HG03520 (cell line): ENCODE measurements at regions not wholly inside any gene's neighbourhood (a gene's known extent, or its start where the extent isn't known, plus 50 kb on each side); places are given as distances from the start of the nearest gene placed in this dataset.
A peak's percentile ranks its signal among the peaks of the same experiment; 100 is the strongest.

Experiments
- ATAC-seq: cut with Tn5 transposase; IDR thresholded peaks from one replicate; pipeline ENCODE4 v1.9.1; 2021; ENCODE audit warnings: mild to moderate bottlenecking, moderate library complexity; ENCODE audit not compliant: unreplicated experiment

DNA sequence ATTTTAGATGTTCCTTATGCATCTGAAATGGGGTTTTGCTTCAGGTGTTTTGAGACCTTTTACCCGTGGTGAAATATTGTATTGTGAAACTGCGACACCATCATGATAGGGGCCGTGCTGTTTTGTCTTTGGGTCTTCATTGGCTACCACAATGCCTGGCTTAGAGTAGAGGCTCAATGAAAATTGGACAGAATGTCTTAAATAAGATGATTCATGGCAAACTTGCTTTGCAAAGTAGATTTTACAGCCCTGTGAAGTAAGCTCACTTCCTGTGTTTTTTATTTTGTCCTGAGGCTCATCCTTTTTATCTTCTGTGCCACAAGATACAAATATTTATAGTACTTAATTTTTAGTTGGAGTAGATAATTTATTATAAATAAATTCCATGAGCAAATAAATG lies 111.3 kb upstream of the FRMD6 start:
- ATAC-seq, result no peak

DNA sequence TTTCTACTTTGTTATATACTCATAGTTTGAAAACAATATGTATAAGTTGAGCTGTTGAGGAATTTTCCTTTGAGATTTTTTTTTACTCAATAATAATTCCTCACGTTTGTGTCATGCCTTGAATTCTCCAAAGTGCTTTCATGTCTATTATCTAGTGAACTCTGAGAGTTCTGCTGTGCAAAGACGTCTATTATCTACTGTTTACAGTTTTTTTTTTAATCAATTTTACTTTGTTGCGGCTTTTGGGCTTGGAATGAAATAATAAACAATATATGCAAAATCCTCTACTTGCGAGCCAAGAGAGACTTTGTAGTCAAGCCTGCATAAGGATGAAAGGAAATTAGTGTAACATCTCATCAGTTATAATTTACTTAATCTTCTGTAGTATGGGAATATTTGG lies 107.2 kb upstream of the FRMD6 start:
- no peak for ATAC-seq

DNA sequence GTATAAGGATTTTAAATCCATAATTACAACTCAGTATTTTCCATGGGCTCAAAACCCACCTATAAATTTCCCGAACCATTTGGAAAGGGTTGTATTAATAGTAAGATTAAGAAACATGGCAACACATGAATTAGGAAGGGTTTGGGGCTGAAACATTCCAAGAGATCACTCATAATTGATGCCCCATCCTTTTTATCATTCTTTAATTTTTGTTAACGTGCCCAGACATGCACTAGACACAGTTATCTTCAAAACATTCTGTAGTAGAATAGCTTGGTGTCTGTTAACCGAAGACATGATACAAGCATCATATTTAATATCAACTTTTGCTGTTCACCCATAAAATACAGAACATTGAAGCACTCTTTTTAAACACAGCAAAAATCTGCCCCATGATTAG lies 106.8 kb upstream of the FRMD6 start:
- no peak for ATAC-seq

DNA sequence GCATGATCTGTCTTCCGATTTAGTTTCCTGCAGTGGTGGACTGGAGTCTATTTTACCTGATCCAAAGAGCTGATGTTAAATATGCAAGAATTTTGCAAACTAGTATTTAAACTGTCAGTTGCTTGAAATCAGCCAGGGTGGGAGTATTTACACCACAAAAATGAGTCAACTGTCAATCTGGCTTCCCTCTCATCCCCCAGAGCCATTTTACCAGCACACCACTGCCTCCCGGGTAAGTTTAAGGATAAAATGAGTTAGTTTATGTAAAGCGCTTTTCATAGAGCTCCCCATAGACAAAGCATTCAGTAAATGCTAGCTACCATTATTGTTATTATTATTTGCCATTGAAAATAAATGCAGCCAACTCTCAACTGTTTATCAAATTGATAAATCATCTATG lies 106.3 kb upstream of the FRMD6 start:
- no peak for ATAC-seq

DNA sequence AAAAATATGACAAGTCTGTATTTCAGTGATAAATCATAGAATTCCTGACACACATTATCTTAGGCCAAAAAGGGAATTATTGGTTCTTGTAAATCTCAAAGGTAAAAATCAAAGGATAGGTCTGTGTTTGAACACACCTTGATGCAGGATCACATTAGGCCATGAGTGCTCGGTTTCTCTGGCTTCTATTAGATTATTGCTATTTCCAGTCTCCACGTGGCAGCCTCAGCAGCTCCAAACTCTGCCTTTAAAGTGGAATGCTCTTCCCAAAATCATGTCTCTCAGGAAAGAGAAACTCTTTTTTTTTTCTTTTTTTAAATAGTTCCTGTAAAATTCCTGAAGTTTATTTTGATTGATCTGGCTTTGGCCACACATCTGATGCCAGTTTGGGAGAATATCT lies 105.6 kb upstream of the FRMD6 start:
- ATAC-seq, result no peak

DNA sequence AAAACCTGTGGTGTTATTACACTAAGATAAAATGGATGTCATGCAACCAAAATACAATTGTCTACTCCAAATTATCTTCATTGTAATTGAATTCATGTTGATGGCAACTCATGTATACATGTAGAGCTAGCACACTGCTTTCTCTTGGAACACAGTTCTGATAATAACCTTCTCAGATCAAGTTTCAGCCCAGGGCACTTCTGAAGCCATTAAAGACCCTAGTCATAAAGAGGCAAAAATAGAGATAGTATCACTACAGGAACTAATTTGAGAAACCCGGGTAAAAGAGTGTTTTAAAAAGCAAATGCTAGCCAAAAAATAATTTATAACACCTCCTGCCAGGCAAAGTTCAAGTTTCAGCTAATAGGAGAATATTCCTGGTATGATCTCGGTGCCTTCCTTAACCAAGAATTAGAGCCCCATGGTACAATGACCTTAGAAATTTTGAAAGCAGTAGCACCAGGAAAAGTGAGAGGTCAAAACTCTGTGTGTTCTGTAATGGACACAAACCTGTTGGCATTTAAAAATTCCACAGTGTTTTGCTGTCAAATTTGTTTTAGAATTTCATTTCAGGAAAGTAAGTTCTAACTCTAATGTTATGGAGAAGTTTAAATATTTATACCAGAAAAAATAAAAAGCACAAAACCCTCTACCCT lies 105.0 kb upstream of the FRMD6 start:
- ATAC-seq, result no peak

DNA sequence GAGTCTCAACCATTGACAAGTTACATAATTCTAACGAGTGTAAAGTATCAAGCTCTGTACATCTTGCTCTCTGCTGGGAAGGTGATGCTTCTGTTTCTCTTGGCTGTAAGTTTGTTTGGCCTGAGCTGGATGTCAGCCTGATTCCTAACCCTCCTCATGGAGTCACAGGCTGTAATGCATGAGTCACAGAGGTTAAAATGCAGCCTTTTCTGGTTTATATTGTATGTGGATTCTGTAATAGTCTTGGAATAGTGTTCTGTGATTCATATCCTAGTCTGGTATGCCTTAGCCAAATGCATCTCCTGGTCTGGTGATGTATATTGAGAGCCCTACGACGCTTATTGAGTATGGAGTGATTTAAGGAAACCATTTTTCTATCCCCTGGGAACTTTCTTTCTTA lies 104.5 kb upstream of the FRMD6 start:
- no peak for ATAC-seq

DNA sequence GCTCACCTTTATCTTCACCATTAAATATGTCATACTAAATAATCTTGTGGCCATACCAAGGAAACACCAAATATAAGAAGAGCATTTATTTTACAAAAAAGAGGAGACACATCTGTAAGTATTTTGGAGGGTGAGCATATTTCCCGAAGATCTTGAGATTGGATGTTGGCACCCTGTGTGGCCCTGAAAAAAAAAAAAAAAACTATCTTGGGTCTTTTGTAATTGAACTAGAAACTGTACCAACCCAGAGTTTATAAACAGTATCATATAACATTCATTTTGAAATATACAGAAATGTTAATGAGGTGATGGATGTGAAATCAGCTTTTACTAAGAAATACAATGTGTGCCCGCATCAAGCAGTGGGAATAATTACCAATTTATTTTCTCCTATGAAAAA lies 104.0 kb upstream of the FRMD6 start:
- ATAC-seq, result no peak

DNA sequence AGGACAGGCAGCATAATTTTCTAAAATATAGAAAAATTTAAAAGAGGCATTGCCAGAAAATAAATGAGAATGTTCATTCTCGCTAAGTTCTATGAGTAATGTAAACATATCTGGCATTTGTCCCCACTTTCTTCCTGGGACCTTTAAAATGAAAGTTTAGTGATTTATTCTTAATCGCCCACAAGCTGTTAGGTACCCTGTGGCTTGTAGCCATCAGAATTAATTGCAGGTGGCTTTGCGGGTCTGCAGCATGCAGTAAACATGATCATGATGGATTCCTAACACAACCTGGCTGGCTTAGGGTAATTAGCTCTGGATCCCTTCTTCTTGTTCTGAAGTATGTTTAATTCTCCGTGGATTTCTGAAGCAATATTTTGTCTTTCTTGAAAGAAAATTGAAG lies 103.5 kb upstream of the FRMD6 start:
- ATAC-seq, result no peak

DNA sequence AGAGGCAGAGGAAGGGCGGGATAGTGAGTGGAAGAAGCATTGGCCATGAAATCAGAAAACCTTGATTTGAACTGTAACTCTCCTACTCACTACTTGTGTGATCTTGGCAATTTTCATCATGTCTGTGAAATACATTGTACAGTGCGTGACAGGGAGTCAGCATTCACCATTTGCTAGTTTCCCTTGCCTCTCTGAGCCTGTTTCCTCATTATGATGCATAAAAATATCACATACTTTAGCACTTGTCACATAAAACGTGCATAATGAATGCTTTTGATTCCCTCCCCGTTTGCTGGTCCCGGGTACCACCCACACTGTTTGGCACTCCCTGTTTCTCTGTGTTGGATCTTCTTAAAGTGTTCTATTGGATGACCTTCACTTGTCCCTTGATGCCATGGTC lies 101.1 kb upstream of the FRMD6 start:
- ATAC-seq, result no peak

DNA sequence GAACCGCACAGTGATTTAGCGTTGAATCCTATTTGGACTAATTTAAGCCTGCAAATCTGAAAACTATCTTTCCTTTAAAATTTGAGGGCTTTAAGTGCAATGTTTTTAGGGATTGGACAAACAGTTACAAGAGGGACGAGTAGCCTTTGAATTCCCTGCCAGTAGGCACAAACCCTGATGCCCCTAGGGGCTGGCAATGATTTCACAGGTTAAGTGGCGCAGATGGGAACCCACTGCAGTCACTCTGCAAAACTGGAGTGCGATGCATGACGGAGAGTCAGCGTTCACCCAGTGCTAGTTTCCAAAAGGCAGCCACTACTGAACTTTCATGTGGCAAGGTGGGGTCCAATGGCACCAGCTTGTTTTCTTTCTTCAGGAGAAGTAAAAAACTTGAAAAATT lies 99.4 kb upstream of the FRMD6 start:
- ATAC-seq, result no peak

DNA sequence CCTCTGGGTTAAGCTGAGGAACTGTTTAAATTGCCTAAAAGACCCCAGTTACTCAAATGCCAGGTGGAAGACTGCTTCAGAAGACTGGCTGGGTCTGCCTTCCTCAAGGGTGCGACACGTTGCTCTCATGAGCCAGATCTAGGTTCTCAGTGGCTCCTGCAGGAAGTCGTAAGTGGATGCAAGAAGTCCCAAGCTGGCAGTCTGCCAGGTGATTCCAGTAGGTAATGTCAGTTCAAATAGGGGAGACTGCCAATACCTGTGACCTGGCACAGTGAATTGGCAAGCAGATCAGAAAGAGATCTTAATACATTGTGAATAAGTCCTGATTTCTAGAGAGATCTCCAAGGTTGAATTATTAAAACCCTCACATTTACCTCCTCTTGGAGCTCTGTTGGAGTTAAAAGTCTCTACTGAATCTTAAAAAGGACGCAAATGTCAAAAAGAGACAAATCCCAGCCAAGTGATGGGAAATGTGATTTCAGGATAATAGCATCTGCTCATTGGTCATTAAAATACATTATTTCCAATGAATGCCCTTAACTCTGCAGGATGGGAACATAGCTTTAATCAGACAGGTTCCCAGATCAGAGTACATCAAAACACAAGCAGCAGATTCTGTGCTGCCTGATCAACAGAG lies 98.8 kb upstream of the FRMD6 start:
- no peak for ATAC-seq

DNA sequence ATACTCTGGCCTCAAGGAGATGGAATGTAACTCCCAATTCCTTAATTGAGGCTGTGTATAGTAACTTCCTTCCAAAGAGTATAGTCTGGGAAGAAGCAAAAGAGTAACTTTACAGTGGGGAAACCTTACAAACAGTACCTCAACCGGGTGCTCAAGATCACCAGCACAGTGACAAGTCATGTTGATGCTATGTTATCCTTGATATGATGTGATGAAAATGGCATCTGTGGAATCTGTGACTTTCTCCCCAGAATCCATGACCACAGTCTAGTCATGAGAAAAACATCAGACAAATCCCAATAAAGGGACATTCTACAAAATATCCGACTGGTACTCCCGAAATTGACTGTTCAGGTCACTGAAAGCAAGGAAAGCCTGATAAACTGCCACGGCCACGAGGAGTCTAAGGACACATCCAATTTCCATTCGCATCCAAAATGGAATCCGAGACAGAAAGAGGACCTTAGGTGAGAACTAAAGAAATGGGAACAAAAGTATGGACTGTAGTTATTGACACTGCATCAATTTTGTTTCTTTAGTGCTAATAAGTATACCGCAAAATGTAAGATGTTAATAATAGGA lies 97.3 kb upstream of the FRMD6 start:
- no peak for ATAC-seq

DNA sequence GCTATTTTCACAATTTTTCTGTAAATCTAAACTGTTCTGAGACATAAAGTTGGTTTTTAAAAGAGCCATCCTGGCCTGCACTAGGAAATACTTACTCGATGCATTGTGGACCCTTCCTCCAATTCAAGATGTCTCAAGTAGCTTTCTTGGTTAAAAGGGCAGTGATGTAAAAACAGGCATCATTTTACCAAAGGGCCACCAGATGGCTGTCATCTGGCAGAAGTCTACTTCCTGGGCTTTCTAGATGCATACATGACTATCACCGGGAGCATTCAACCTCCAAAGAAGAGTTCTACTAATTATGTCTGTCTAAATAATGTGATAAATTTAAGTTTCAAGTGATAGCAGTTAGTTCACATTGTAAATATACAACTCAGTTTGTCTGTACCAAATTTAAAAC lies 96.8 kb upstream of the FRMD6 start:
- ATAC-seq, result no peak

DNA sequence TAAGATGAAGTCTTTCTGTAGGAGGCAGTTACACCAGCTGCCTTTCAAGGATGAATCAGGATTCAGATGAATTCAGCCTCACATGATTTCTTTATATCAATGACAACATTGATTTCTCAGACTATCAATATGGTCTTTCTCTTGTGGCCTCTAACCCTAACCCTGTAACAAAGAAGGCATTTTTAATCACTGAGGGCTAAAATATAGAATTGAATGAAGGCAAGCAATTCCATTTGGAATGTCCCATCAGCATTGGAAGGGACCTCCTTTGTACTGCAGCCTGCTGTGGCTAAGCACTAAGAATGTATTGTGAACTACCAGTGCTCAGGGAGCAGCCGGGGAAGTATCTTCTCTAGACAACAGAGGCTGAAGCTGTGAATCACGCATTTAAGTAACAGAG lies 90.6 kb upstream of the FRMD6 start:
- ATAC-seq, result no peak

DNA sequence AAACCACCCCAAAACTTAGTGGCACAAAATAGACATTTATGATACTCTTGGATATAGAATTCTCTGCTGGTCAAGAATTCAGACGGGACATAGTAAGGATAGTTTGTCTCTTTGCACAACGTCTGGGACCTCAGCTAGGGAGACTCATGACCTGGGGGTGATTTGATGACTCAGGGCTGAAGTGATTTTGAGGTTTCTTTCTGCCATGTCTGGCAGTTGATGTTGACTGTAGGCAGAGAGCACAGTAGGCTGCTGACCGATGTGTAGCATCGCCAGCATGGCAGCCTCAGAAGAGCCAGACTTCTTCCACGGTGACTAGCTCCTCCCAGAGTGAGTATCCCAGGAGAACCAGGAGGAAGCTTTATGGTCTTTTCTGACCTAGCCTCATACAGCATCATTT lies 88.9 kb upstream of the FRMD6 start:
- ATAC-seq, result no peak

DNA sequence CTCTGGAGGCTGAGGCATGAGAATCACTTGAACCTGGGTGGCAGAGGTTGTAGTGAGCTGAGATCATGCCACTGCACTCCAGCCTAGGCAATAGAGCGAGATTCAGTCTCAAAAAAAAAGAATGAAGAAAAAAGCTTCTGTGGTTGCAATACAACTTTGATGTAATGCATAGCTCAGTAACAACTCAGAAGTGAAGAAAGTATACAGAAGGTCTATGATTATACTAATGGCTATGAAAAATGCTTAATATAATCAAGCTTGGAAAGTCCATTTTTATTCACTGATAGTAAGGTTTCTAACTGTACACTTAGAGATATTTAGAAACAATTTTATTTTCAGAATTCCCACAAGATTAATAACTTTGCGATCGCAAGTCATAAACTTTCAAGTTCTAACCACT lies 88.2 kb upstream of the FRMD6 start:
- ATAC-seq, result no peak

DNA sequence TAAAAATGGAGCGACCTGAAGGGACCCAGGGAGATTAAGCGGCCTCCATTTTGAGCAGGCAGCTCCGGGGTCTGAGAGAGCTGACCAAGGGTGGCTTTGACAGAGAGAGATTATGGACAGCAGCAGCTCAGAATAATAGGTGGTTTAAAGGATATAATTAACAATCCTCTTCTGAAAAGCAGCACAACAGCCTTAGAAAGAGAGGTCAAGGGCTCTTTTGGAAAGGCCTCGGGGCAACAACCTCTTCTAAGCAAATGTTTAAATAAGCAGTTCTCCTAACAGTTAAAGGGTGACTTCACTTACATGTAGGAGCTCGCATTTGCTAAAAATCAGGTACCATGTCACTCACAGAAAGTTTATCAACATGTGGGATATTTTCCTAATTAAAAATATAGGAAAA lies 87.2 kb upstream of the FRMD6 start:
- ATAC-seq, result no peak

DNA sequence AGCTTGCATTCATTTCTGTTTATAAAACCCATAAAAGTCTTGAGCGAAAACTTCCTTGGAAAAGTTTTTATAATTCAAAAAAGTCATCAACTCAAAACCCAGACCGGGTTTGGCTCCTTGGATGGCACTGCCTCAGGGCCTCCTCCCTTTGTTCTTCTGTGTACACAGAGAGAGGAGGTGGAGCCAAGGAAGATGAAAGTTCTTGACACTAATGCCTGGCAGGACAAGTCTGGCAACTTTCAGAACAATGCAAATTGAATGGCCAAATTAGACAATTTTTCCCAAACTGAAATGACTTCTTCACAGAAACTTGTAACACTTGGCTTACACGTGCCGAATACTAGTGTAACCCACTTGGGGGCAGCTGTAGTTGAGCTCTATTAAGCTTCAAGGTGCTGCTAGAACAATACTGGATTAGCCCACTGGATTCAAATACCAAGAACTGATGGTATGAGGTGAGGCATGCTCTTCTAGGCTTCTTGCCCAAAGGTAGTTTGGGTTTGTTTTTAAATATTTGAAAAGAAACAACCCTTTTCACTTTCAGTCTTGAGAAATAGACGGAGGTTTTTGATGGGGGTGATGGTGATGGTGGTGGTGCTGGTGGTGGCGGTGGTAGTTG lies 86.6 kb upstream of the FRMD6 start:
- no peak for ATAC-seq

DNA sequence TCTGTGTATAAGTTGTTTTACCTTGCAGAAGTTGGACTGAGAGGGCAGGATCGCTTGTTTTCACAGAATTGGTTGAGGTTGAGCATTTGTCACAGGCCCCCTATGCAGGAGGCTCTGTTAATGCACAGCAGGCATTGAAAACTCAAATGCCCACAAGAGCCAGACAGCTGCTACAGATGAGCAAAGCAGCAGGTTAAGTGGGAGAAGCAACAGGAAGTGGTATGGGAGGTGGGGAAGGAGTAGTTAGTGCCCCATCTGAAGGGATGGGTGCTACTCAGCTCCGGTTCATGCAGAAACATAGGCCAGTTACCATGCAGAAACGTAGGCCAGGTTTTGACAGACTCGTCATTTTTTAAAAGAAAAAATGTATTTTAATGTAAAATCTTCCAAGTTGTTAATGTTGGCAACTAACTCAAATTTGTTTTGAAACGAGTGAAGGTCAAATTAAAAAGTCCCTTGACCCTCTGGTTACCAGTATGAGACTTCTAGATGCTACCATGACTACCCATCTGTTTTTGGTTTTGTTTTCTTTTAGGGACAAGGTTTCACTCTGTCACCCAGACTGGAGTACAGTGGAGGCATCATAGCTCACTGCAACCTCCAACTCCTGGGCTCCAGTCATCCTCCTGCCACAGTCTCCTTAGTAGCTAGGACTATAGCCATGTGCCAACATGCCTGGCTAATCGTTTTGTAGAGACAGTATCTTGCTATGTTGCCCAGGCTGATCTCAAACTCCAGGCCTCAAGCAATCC lies 84.7 kb upstream of the FRMD6 start:
- peak; percentile 79 for ATAC-seq

DNA sequence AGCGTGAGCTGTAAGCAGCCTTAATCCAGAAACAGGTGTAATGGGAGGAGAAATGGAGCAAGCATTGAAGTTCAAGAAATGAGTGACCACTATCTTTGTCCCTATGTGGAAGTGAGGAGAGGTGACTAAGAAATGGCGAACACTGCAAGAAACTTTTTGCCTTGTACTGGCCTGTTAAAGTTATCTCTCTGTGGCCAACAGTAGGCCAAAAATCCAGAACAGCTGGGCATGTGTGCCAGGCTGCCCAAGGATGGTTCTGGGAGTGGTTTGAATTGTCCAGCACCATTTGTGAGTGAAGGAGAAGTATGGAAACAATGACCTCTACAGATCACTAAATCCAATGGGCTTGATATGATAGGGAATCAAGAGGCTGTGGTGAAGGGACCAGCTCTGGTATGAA lies 83.3 kb upstream of the FRMD6 start:
- ATAC-seq, result no peak

DNA sequence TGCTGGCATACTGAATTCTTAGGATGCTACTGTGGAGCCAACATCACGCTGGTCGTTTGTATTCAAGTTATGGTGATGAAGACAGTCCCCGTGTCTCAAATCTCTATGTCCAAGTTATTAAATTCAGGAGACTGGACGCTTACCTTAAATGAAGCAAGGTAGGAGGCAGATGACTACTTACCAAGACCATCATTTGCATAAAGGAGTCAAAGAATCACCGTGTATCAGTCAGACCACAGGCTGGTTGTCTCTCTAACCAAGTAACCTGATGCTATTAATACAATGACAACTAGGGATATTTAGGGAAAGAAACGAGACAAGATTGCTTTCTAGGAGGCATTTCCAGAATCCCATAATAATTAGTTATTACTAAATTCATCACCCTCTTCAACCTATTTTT lies 78.1 kb upstream of the FRMD6 start:
- no peak for ATAC-seq
